Stromal cell of bone marrow (primary cell): ENCODE measurements at regions not wholly inside any gene's neighbourhood (a gene's known extent, or its start where the extent isn't known, plus 50 kb on each side); places are given as distances from the start of the nearest gene placed in this dataset.

Experiments used
- DNase-seq: peaks from one replicate; pipeline ENCODE4 v3.0.0-alpha.2; 2012; ENCODE audit warnings: low read depth

DNA sequence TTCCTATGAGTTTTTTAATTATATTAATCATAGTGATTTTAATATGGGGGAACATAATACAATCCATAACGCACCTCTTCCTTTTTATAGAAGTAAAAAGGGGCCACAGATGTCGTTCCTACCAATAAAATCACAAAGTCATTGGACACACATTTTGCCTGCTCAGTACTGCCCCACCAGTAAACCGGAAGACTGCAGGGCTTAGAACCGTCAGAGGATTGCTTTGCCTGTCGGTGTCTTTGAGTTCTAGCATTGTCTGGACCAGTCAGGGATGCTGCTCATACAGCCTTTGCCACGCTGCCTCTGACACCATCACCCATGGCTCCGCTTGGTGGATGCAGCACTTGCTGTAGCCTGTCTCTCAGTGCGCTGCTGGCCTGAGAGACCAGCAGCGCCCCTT, 853.6 kb downstream of the C6orf118 start:
- DNase-seq: no peak

GRCh38 chr6:164453835-164454234, 855.6 kb downstream of the C6orf118 start:
- DNase-seq: no peak

GRCh38 chr6:164442572-164442971, 866.8 kb downstream of the C6orf118 start:
- no peak for DNase-seq

- no peak for DNase-seq
Measured at GRCh38 chr6:164439331-164439730, 870.1 kb downstream of the C6orf118 start.

GRCh38 chr6:164436976-164437375, 872.4 kb downstream of the C6orf118 start:
- DNase-seq: no peak

- DNase-seq: no peak
Measured at GRCh38 chr6:164427728-164428402, 881.5 kb downstream of the C6orf118 start.

GRCh38 chr6:164424489-164424888, 884.9 kb downstream of the C6orf118 start:
- DNase-seq: no peak

- DNase-seq: no peak
Measured at GRCh38 chr6:164419099-164419498, 890.3 kb downstream of the C6orf118 start.

- DNase-seq: no peak
Measured at GRCh38 chr6:164418262-164418588, 891.2 kb downstream of the C6orf118 start.

DNA sequence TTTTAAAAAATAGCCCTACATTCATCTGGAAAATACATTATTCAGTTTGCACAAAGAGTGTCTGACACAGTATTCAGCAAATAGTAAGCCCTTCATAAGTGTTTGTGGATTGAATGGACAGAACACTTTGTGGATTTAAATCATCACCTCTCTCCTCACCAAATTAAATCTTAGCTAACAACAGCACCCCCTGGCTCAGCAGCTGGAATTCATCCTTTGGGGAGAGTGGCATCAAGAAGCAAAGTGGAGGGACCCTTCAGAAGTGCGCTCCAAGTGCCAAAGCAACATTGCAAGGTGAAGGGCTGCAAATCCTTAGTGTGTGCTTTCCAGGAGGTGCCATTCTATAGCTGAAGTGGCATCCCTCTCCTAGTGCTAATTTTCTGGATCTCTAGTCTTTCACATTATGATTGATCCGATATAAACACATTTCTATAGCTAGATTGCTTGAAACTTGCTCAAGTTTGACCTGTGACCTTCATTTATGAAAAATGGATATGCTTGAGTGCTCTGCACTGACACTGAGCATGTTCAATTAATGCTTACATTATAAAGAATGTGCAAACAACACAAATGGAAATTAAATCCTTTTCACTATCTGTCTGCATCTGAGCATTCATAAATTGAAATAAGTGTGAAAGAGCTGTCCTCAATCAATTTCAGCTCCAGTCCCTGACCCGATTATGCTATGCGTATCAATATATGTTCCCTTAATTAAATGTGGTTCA, 891.7 kb downstream of the C6orf118 start:
- no peak for DNase-seq

GRCh38 chr6:164415832-164416563, 893.4 kb downstream of the C6orf118 start:
- no peak for DNase-seq

- no peak for DNase-seq
Measured at GRCh38 chr6:164414695-164415094, 894.7 kb downstream of the C6orf118 start.

DNA sequence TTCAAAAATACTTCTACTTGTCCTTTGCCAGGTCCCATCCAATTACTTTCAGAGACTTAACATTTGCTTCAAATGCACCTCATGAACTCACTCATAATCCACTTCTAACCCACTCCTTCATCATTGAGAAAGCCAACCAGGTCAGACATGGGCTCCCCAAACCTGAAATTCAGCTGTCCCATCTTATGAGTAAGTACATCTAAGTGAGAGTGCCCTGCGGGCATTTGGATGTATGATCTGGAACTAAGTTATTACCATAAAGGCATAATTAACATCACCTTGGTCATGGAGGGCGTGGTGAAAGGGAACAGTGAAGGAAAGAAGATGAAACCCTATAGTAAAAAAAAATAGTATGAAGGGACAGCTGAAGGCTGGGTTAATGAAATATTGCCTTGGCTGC, 896.8 kb downstream of the C6orf118 start:
- DNase-seq: no peak

DNA sequence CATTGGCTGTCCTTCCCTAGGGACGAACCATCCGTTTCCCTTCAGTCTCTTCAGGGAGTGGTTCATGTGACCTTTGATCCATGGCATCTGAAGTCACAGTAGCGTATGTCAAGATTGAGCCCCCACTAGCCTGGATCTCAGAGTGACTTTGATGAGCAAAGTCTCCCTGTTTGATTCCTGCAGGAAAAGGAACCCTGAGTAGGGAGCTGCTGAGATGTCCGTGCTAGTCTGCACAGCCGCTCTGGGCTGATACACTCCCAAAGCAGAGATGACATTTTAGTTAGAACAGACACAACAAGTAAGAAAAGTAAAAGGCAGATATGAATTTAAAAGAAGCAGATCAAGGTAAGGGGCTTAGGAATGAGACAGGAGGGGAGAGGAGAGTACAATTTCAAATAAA, 899.4 kb downstream of the C6orf118 start:
- DNase-seq: no peak

DNA sequence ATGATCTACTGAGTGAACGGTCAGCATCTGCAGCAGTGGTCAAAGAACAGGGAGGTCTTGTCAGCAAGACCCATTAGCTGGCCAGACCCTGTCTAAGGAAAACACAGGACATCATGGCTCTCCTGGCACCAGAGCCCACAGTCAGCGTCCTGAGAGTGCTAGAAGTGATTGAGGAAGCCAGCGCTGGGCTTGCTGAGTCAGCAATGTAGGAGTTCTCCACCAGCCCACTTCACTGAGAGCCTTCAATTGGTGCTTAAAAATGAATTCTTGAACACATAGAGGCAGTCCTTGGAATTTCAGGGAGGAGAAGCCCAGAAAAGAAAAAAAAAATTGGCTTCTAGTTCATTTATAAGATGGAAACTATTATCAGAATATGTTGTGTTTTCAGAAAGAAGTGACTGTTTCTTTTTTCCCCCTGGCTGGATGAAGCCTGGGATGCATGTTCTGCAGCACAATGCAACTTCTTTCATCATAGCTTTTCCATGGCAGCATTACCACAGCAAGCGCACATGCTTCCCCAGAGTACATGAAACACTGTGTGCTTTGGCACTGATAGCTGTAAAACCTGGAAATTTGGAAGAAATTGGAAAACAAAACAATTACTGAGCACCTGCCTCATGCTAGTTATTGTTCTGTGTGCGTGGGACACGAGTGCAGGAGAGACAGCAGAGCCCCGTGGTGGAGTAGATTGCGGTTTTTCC, 899.9 kb downstream of the C6orf118 start:
- DNase-seq: no peak

GRCh38 chr6:164408868-164409267, 900.5 kb downstream of the C6orf118 start:
- no peak for DNase-seq

GRCh38 chr6:164404812-164405488, 904.5 kb downstream of the C6orf118 start:
- no peak for DNase-seq

GRCh38 chr6:164401871-164402270, 907.5 kb downstream of the C6orf118 start:
- DNase-seq: no peak

DNA sequence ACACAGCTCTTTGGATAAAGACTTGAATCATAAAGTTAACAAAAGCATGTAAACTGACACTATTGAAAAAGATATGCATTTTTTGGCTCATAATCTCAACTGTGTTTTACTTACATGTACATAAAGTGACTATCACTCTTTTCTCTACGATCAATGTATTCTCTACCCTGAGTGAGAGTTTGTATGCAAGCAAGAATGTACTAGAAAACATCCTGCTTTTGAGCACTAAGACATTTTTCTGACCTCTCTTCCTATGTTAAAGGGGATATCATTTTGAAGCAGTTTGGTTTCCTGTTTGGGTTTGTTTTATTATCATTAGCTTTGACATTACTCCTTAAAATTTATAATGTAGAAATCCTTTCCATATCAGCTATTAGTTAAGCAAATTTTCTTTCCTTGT, 910.8 kb downstream of the C6orf118 start:
- no peak for DNase-seq

GRCh38 chr6:164396071-164397047, 913.0 kb downstream of the C6orf118 start:
- peak; percentile 2 for DNase-seq

DNA sequence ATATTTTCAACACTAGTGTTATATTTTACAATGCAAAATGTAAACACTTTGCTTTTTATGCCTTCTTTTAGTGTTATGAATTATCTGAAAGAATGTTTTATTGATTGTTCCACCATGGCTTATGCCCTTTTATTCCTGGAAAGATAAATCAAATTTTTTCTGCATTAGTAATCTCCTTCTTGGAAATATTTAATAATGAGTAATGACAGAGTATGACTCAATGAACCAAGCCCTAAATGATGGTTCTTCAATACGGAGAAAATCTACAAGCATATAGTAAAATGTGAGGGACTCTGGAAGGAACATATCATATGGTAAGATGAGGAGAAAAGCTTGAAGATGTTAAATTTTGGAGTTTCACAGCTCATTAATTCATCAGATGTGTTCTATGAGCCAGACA, 929.6 kb downstream of the C6orf118 start:
- DNase-seq: no peak
